ENCODE measurements at regions not wholly inside any gene's neighbourhood (a gene's known extent, or its start where the extent isn't known, plus 50 kb on each side); places are given as distances from the start of the nearest gene placed in this dataset.

DNA sequence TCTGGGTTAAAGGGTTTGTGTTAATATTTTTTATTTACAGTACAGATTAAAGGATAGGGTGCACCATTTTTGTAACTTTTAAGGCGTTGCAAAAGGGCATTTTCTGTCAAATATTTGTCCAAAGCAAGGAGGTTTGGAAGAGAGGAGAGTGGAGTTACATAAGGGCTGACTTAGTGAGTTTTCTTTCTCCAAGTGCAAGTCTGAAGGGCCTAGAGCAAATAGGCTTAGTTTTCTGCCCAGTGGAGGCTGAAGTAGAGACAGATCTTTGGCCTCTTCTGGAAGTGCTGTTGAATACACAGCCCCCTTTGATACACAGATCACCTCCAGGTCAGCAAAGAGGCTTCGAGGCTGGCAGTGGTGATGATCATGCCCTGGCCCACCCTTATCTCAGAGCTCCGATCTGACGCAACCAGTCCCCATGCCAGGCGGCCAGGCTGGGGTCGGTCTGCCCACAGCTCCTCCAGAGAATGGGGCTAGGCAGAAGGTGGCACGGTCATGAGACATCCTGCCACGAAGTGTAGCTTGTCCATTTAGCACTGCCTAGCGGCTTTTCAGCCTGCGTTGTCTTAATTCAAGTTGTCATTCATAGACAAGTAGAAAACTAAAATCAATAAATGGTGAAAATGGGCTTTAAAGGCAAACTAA, 79.5 kb upstream of the IRX3 start:
- WGBS, result 87% methylated on average over 10 of the region's 10 CpGs
- Histone ChIP-seq H3K27ac (ENCODE audit: low read depth) (no peak overlapping the region), H3K36me3 (ENCODE audit: insufficient read depth) (no peaks in the 10 kb centered on the region), H3K4me3 (ENCODE audit: low read depth, low read length) (no peak overlapping the region), H3K4me1 (ENCODE audit: insufficient read depth) (no peaks in the 10 kb centered on the region)
- no peak for DNase-seq (ENCODE audit: extremely low spot score)

DNA sequence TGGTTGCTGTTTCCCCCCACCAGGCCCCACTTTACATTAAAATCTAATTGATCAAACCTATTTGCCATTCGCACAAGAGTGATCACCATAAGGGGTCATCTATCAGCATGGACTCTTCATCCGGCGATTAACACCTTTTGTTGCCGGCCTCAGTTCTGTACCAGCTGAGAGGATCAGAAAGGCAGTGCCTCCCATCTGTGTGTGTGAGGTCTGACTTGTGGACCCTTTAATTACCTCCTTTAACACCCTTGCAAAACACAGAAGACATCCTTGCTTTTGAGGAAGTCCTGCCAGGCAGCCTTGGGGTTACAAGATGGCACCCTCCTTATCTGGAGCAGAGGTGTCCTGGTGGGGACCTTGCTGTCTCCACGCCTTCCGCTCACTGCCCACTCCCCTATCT, 77.2 kb upstream of the IRX3 start:
- H3K27ac ChIP-seq (ENCODE audit: low read depth), result no peak overlapping the region
- no peaks in the 10 kb centered on the region for H3K4me1 ChIP-seq (ENCODE audit: insufficient read depth)
- H3K4me3 ChIP-seq (ENCODE audit: low read depth, low read length), result no peak overlapping the region
- no peak for DNase-seq (ENCODE audit: extremely low spot score)
- 88% methylated on average over 6 of the region's 6 CpGs for WGBS
- H3K36me3 ChIP-seq (ENCODE audit: insufficient read depth), result no peaks in the 10 kb centered on the region

DNA sequence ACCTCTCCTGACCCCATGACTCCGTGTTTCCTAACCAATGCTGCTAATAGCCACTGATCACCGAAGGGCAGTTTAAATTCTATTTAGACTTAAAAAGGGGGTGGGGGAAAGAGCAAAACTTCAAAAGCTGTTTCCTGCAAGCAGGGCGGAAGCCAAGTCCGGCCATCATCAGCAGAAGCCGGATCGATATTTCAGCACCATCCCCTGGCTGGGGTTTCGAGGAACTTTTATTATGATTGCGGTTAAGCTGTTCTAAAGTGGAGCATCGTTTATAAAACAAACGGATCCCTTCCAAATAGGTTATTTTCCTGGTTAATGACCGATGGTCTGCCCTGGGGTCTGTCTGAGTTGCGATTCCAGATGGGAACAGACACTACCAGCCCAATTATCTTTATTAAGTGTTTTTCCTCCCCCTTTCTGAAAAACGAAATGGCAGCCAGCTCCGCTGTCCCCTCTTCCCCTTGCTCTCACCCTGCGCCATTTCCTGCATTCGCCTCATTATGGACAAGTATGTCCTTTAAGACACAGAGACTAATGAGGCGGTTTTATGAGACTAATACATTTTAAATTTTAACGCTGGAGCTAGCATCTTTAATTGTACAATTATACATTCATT, 76.1 kb upstream of the IRX3 start:
- Histone ChIP-seq H3K4me3 (ENCODE audit: low read depth, low read length) (no peak overlapping the region), H3K4me1 (ENCODE audit: insufficient read depth) (no peaks in the 10 kb centered on the region), H3K36me3 (ENCODE audit: insufficient read depth) (no peaks in the 10 kb centered on the region), H3K27ac (ENCODE audit: low read depth) (no peak overlapping the region)
- no peak for DNase-seq (ENCODE audit: extremely low spot score)
- WGBS, result 40% methylated on average over 18 of the region's 18 CpGs

DNA sequence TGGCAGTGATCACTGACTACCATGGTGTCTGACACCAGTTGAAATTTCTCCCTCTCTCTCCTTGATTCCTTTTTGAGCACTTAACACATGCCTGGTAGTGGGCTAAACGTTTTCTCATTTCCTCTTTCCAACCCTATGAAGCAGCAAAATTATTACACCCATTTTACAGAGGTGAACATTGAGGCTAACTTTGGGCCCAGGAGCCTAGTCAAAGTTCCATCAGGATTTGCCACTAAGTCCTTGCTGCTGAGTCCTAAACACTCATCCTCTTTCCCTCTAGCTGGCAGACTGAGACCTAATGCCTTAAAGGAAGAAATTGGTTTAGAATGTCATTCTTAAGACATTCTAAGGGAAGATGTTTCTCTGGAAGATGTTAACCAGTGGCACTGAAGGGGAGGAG, 74.7 kb upstream of the IRX3 start:
- H3K27ac ChIP-seq (ENCODE audit: low read depth), result no peak overlapping the region
- no peaks in the 10 kb centered on the region for H3K4me1 ChIP-seq (ENCODE audit: insufficient read depth)
- H3K36me3 ChIP-seq (ENCODE audit: insufficient read depth), result no peaks in the 10 kb centered on the region
- 28% methylated on average over 1 of the region's 1 CpG for WGBS
- no peak for DNase-seq (ENCODE audit: extremely low spot score)
- H3K4me3 ChIP-seq (ENCODE audit: low read depth, low read length), result no peak overlapping the region

DNA sequence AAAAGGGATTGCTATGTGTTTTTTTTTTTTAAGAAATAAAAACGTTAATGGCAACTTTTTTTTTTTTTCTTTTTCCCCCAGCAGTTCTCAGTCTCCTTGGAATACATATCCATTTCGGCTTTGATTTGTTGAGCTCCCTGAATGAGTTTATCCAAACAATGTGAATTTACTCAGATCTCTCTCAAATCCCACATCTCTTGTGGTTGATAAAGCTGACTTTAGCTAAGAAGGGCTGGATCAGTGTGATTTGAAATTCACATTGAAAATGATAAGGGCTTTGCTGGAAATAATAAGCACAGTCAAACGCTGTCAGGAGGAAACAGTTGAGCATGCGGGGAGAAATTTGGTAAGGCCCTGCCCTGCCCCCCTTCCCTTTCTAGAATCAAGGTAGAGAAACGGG, 74.1 kb upstream of the IRX3 start:
- Histone ChIP-seq H3K36me3 (ENCODE audit: insufficient read depth) (no peaks in the 10 kb centered on the region), H3K4me3 (ENCODE audit: low read depth, low read length) (no peak overlapping the region), H3K4me1 (ENCODE audit: insufficient read depth) (no peaks in the 10 kb centered on the region), H3K27ac (ENCODE audit: low read depth) (no peak overlapping the region)
- DNase-seq (ENCODE audit: extremely low spot score), result no peak
- WGBS, result 20% methylated on average over 5 of the region's 5 CpGs

DNA sequence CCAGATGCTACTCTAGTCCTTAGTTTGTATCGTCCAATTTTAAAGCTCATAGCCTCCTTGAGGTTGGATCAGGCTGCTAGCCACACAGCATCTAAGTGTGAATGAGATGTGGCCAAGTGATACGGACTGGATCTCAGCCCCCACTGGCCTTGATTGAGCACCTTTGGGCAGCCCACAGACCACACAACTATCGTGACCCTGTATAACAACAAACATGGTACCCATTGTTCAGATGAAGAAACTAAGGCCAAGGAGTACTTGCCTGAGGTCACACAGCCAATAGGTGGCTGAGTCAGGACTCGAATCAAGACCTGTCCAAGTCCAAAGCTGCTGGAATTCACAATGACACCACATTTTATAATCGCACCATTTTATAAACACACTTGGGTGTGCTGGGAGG, 73.0 kb upstream of the IRX3 start:
- no peaks in the 10 kb centered on the region for H3K4me1 ChIP-seq (ENCODE audit: insufficient read depth)
- no peak for DNase-seq (ENCODE audit: extremely low spot score)
- WGBS, result 57% methylated on average over 5 of the region's 5 CpGs
- H3K4me3 ChIP-seq (ENCODE audit: low read depth, low read length), result no peak overlapping the region
- H3K36me3 ChIP-seq (ENCODE audit: insufficient read depth), result no peaks in the 10 kb centered on the region
- no peak overlapping the region for H3K27ac ChIP-seq (ENCODE audit: low read depth)

DNA sequence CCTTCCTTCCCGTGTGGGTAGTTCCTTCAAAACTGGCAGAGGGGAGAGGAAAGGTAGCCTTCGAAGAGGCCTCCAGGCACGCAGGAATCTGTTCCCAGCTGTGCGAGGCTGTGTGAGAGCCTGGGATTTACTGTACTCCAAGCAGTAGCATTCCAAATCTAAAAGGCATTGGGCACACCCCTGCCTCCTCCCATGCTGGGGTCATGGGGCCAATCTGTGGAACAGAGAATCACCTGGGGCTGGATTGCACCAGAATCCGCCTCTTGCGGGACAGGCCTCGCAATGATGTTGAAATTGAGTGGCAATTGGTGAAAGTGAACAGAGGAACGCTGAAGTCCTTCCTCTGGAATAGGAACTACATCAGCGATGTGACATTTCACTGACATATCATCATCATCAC, 72.5 kb upstream of the IRX3 start:
- H3K4me1 ChIP-seq (ENCODE audit: insufficient read depth), result no peaks in the 10 kb centered on the region
- no peaks in the 10 kb centered on the region for H3K36me3 ChIP-seq (ENCODE audit: insufficient read depth)
- H3K27ac ChIP-seq (ENCODE audit: low read depth), result no peak overlapping the region
- DNase-seq (ENCODE audit: extremely low spot score), result no peak
- no peak overlapping the region for H3K4me3 ChIP-seq (ENCODE audit: low read depth, low read length)
- 59% methylated on average over 9 of the region's 9 CpGs for WGBS

DNA sequence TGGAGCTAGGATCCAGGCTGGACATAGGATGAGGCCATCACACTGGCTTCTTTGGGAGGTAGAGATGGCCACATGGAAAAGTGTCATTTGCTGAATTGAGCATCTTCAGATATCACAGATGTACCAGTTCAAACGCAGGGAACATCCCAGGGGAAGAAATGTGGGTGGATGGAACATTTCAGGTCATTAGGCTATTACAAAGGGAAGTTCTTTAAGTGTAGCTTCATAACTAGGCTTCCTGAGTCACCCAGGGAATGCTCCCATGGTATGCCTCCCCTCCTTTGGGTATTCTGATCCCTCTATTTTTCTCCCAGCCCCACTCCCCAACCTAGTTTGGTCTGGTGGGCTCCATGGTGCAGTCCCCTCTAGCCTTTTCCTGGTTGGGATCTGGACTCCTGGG, 69.8 kb upstream of the IRX3 start:
- 79% methylated on average over 1 of the region's 1 CpG for WGBS
- no peak for DNase-seq (ENCODE audit: extremely low spot score)
- Histone ChIP-seq H3K4me3 (ENCODE audit: low read depth, low read length) (no peak overlapping the region), H3K27ac (ENCODE audit: low read depth) (no peak overlapping the region), H3K36me3 (ENCODE audit: insufficient read depth) (no peaks in the 10 kb centered on the region), H3K4me1 (ENCODE audit: insufficient read depth) (no peaks in the 10 kb centered on the region)

DNA sequence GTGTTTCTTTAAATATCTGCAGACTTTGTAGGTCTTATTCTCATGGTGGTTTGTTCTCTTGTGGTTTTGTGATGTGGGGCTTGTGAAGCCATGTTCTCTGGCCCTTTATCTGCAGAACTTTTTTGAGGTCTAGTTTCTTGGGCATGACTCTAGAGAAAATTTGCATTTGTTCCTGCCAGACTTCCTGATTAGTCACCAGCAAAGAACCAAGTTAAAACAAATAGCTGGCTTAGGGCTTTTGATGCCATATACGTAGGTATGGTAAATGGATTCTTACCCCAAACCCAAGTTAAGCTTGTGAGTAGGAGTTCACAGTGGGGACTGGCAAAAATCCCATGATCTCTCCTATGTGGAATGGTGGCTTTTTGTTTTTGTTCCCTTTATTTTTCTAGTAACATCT, 68.7 kb upstream of the IRX3 start:
- WGBS, result 68% methylated on average over 1 of the region's 1 CpG
- H3K4me3 ChIP-seq (ENCODE audit: low read depth, low read length), result no peak overlapping the region
- H3K27ac ChIP-seq (ENCODE audit: low read depth), result no peak overlapping the region
- H3K4me1 ChIP-seq (ENCODE audit: insufficient read depth), result no peaks in the 10 kb centered on the region
- no peak for DNase-seq (ENCODE audit: extremely low spot score)
- no peaks in the 10 kb centered on the region for H3K36me3 ChIP-seq (ENCODE audit: insufficient read depth)

DNA sequence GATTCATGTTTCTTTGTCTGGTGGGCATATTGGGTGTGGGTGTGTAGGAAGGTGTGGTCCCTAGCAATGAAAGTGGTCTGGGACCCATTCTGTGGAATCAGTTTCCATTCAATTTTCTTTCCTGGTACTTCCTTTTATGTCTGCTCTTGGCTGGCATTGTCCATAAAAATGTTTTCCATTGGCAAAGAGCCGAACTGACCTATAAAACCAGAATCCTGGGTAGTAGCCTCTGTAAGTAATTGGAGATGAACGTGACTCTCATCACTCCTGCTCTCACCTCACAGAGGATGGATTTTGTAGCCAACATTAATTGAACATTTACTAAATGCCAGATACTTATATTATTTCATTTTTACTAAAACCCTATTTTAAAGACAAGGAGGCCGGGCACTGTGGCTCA, 66.5 kb upstream of the IRX3 start:
- no peak overlapping the region for H3K27ac ChIP-seq (ENCODE audit: low read depth)
- H3K4me3 ChIP-seq (ENCODE audit: low read depth, low read length), result no peak overlapping the region
- 76% methylated on average over 3 of the region's 3 CpGs for WGBS
- H3K36me3 ChIP-seq (ENCODE audit: insufficient read depth), result no peaks in the 10 kb centered on the region
- H3K4me1 ChIP-seq (ENCODE audit: insufficient read depth), result no peaks in the 10 kb centered on the region
- DNase-seq (ENCODE audit: extremely low spot score), result no peak

DNA sequence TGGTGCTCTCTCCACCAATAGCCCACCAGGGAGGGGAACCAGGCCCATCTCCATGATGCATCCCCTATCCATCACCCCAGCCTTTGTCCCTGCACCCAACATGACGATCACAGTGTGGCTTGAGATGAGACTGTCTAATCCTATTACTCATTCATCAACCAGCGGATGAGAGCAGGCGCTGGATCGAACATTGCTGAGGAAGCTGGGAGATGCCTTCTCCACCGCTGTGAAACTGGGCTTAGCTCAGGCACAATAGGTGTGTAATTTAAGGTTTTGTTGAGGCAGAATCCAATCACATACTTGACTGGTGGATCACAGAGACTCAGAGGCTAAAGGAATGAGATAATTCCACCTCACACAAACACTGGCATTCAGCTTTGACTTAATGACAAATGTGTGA, 64.6 kb upstream of the IRX3 start:
- no peak overlapping the region for H3K4me3 ChIP-seq (ENCODE audit: low read depth, low read length)
- no peaks in the 10 kb centered on the region for H3K4me1 ChIP-seq (ENCODE audit: insufficient read depth)
- no peak for DNase-seq (ENCODE audit: extremely low spot score)
- no peaks in the 10 kb centered on the region for H3K36me3 ChIP-seq (ENCODE audit: insufficient read depth)
- H3K27ac ChIP-seq (ENCODE audit: low read depth), result no peak overlapping the region
- 92% methylated on average over 5 of the region's 5 CpGs for WGBS

DNA sequence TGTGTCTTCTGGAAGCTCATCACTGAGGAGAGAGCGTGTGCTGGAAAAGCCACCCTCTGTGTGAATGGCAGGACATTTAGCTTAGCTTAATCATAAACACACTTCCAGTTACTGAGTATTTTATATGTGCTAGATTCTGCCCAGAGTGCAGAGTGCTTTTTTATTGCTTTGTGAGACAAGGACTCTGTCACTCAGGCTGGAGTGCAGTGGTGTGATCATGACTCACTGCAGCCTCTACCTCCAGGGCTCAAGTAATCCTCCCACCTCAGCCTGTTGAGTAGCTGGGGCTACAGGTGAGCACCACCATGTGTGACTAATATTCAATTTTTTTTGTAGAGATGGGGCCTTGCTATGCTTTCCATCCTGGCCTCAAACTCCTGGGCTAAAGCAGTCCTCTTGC, 61.4 kb upstream of the IRX3 start:
- no peaks in the 10 kb centered on the region for H3K36me3 ChIP-seq (ENCODE audit: insufficient read depth)
- DNase-seq (ENCODE audit: extremely low spot score), result no peak
- 55% methylated on average over 1 of the region's 1 CpG for WGBS
- no peak overlapping the region for H3K27ac ChIP-seq (ENCODE audit: low read depth)
- H3K4me3 ChIP-seq (ENCODE audit: low read depth, low read length), result no peak overlapping the region
- no peaks in the 10 kb centered on the region for H3K4me1 ChIP-seq (ENCODE audit: insufficient read depth)

DNA sequence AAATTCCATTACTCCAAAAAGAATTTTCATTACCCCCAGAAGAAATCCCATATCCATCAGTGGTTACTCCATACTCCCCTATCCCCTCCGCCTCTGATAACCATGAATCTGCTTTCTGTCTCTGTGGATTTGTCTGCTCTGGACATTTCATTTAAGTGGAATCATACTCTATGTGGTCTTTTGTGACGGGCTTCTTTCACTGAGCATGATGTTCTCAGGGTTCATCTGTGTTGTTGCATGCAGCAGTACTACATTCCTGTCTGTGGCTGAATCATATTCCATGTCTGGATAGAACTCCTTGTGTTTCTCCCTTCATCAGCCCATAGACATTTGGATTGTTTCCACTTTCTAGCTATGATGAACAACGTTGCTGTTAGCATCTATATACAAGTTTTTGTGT, 59.5 kb upstream of the IRX3 start:
- Histone ChIP-seq H3K4me1 (ENCODE audit: insufficient read depth) (no peaks in the 10 kb centered on the region), H3K4me3 (ENCODE audit: low read depth, low read length) (no peak overlapping the region), H3K27ac (ENCODE audit: low read depth) (no peak overlapping the region), H3K36me3 (ENCODE audit: insufficient read depth) (no peaks in the 10 kb centered on the region)
- DNase-seq (ENCODE audit: extremely low spot score), result no peak
- WGBS, result 74% methylated on average over 3 of the region's 3 CpGs

DNA sequence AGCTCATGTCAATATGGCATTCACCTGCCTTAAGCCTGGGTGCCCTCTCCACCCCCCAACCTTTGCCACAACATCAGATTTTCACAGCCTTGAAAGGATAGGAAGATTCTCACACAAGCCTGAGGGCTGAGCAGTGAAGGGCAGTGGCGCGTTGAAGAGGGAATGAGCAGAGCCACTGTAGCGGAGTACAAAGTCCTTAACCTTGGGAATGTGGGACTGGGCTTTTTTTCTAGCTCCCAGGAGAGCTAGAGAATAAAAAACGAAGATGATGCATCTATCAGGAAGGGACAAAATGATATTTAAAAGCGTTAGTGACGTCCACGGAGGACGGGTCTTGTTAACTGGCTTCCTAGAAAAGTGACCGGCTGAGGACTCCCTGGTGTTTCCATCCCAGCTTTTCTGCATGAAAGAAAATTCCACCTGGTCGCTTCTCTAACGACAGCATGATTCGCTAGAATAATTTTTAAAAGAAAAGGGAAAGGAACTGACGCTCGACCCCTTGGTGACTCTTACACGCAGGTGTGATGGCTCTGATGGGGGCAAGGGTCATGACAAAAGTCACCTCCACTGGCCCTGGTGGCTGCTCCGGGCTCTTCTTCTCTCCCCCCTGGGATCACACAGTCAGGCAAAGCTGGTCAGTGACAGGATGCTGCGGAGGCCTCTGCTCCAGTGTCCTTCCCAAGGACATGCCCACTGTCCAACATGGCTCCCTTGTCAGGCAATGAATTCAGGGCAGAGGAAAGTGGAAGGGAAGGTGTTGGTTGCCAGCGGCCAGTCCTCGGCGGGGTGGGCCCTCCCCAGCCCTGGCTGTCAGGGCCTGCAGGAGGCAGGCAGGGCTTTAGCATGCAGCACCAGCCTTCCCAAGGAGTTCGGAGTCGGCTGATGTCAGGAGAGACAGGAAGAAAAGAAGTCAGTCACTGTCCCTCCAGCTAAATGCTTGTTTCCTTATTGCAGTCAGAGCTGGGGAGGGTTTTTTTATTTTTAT, 58.4 kb upstream of the IRX3 start:
- 67% methylated on average over 22 of the region's 22 CpGs for WGBS
- Histone ChIP-seq H3K4me1 (ENCODE audit: insufficient read depth) (no peaks in the 10 kb centered on the region), H3K36me3 (ENCODE audit: insufficient read depth) (no peaks in the 10 kb centered on the region), H3K27ac (ENCODE audit: low read depth) (no peak overlapping the region), H3K4me3 (ENCODE audit: low read depth, low read length) (no peak overlapping the region)
- DNase-seq (ENCODE audit: extremely low spot score), result no peak
